Hematopoietic multipotent progenitor cell treated with erythropoietin and hydrocortisone succinate and interleukin-3 and kit ligand, for 15 days (in vitro differentiated cells): ENCODE measurements at regions not wholly inside any gene's neighbourhood (a gene's known extent, or its start where the extent isn't known, plus 50 kb on each side); places are given as distances from the start of the nearest gene placed in this dataset.
"Not testable (repeated sequence)": the region's sequence is repeated elsewhere in the genome, so short reads cannot be mapped to it uniquely, and the experiment has no call there.

ENCODE experiments used
- DNase-seq: peaks from one replicate; pipeline ENCODE4 v3.0.0-alpha.2; 2015; ENCODE audit warnings: low spot score

DNA sequence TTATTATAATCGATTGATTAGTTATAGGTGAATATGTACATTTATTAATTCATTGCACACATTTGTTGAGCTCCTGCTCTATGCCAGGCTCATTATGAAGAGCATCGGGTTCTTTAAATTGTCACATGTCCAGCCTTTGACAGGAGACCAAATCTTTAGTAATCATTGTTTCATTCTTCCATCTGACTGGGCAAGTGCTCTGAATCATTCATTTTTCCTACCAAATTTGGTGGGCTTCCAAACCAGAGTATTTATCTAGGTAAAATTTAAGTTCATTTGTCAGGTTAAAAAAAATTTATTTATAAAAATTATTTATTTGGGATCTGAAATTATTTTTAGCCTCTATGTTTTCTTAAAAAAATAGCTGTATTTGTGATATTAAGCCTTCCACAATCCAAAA lies 404.9 kb upstream of the MMS22L start:
- no peak for DNase-seq

GRCh38 chr6:97689078-97689754 lies 406.2 kb upstream of the MMS22L start:
- DNase-seq = no peak

GRCh38 chr6:97697456-97697855 lies 414.4 kb upstream of the MMS22L start:
- no peak for DNase-seq

- DNase-seq = no peak
These were observed 418.8 kb upstream of the MMS22L start for GRCh38 chr6:97701801-97702200.

DNA sequence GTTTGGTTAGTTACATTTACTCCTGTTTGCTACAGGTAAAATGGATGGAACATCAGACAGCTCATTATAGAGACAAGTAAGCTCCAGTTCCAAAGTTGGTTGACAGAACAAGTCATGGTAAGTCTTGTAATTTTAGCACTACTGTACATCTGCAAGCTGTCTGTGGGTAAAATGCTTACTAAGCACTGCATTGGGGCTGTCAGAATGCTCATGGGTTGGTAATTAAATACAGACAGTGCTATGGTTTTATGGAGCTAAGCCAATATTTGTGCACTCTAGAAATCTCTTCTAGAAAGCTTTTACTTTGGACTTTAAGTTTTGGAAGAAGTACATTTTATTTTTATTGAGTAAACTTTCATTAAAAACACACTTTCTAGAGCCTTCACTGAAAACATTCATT lies 419.2 kb upstream of the MMS22L start:
- DNase-seq = no peak

DNA sequence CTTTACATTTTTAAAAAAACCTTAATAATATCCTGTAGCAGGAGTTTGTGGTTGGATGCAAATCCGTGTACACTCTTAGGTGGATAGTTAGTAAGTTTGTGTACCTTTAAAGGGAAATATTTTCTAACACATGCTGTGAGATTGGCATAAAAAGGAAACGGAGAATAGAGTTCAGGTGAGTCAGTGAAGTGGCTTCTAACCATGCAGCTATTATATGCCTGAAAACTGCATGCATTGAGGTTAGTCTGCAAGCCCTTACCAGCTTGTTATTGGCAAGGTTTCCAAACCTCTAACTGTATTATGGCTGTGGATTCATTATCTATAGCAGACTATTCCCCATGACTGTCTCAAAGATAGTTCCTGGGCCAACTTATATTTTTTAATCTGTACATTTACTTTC lies 420.6 kb upstream of the MMS22L start:
- no peak for DNase-seq

- no peak for DNase-seq
These were observed 422.6 kb upstream of the MMS22L start for GRCh38 chr6:97705568-97705967.

- DNase-seq = no peak
These were observed 429.7 kb upstream of the MMS22L start for GRCh38 chr6:97712751-97713150.

- DNase-seq = no peak
These were observed 431.8 kb upstream of the MMS22L start for GRCh38 chr6:97714772-97715171.

DNA sequence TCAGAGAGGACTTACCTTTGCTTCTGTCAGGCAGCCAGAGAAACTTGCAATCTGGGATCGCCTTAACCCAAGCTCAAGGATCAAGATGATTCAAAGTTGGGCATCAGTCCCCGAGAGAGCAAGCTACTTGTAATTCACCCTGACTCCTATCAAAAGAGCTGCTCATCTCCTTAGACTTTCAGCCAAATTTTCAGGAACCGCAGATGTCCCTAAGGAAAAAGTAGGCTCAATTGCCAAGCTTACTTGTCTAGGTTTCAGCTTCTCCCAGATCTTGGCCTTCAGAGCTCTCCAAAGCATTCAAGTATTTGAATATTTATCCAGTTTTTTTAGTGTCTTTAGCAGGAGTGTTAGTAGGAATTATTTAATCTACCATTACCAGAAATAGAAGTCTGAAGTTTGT lies 434.1 kb upstream of the MMS22L start:
- no peak for DNase-seq

DNA sequence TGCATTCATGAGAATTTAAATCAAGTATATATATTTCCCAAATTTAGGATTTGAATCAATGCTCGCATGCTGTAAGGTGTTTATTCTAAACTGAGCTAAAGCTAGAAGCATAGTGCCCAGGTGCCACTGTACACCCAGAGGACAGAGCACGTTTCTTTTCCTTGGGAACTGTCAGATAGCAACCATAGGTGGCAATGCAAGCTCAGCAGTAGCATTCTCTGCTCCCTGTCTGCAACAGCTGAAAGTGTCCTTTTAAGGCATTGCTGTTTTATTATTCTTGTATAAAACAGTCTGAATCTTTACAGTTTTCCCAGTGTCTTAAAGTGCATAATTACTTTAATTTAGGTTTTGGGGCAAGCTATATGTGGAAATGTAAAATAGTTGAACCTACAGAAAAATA lies 443.4 kb upstream of the MMS22L start:
- no peak for DNase-seq

DNA sequence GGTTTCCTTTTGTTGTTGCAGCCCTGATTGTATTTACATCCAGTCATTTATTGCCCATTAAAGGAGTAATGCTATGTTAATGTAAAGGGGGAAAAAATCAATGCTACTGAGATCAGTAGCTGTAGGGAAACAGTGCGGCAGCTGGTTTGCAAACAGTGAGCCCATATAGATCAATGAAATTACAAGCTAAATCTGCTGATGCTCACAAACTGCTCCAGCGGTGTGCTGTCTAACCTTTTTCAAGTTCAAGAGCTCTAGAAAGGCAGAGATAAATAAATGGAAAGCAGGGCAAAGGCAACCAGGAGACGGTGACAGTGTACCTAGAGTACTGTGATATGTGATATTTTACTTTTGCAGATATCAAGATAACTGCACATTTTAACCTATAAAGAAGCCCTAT lies 449.0 kb upstream of the MMS22L start:
- no peak for DNase-seq

- no peak for DNase-seq
These were observed 474.6 kb upstream of the MMS22L start for GRCh38 chr6:97757575-97757974.

DNA sequence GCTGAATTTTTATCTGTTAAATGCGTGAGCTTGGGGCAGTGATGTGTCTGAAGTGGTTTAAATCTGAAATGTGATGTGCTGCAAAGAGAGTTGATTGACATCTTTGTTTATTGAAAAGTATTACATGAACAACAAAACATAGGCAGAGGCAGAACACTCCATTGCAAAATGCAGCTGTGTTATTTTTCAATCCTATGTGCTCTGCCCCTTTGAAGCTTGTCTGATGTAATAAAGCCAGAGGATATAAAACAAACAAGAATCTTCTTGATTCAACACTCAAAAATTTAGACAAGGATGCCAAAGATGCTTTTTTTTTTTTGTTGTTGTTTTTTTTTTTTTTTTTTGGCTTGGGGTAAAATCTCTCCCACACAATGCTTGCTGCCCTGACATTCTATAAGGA lies 482.4 kb upstream of the MMS22L start:
- DNase-seq = no peak

DNA sequence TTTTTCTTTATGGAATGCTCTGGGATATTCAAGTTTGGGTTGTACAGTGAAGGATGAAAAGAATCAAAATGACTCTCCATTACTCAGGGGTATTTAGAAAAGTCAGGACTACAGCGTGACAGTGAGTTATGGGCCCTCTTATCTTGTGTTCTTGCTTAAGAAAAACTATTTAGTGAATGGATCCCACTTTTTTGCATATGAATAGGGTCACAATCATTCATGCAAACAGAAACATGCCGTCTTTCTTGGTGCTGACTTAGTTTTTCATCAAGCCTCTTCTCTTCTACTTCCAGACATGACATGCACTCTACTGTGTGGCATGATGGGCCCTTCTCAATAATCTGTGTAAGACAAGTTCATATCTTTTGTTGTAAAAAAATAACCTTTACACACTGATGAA lies 488.4 kb upstream of the MMS22L start:
- no peak for DNase-seq

- DNase-seq = no peak
These were observed 492.0 kb upstream of the MMS22L start for GRCh38 chr6:97775012-97775411.

DNA sequence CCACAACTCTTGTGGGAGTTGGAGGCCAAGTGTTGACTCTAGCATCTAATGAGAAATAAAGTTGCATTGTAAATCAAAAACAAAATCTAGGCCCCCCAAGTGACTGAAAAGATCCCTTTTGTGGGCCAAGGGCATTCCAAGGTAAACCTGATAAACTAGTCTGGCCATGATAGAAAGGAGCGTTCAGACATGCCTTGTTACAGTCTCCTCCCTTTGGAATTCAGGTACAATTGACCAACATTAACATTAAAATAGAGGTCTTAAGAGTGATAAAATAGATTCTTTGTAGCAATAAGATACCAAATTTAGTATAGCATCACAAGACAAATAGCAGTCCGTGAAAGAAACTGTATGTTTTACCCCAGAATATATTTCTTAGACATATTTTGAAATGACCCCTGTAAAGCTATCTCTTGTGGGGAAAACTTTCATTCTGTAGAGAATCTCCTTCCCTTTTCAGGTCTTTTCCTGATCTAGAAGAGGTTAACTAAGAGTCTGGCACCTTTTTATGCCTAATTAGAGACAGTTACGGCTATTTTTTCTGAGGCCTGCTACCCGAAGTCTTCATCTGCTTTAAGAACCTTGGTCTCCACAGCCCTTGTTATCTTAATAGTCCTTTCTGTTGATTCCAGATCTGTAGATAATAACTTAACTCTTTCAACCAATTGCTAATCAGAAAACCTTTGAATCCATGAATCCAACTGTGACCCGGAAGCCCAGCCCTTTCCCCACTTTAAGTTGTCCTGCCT lies 495.4 kb upstream of the MMS22L start:
- no peak for DNase-seq

DNA sequence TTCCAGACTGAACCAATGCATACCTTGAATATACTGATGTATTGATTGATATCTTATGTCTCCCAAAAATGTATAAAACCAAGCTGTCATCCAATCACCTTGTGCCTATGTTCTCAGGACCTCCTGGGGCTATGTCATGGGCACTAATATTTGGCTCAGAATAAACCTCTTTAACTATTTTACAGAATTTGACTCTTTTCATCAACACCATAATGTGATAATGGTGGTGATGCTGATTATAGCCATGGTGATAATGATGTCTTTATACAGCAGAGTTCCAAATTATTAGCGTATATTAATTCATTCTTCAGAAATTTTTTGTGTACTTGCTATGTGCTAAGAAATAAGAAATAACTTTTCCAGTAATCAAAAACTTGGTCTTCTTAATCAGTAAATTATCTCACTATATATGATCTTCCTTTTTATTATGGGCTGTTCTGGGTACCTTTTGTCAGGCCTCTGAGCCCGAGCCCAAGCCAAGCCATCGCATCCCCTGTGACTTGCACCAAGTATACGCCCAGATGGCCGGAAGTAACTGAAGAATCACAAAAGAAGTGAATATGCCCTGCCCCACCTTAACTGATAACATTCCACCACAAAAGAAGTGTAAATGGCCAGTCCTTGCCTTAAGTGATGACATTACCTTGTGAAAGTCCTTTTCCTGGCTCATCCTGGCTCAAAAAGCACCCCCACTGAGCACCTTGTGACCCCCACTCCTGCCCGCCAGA lies 496.2 kb upstream of the MMS22L start:
- not testable (repeated sequence) for DNase-seq

DNA sequence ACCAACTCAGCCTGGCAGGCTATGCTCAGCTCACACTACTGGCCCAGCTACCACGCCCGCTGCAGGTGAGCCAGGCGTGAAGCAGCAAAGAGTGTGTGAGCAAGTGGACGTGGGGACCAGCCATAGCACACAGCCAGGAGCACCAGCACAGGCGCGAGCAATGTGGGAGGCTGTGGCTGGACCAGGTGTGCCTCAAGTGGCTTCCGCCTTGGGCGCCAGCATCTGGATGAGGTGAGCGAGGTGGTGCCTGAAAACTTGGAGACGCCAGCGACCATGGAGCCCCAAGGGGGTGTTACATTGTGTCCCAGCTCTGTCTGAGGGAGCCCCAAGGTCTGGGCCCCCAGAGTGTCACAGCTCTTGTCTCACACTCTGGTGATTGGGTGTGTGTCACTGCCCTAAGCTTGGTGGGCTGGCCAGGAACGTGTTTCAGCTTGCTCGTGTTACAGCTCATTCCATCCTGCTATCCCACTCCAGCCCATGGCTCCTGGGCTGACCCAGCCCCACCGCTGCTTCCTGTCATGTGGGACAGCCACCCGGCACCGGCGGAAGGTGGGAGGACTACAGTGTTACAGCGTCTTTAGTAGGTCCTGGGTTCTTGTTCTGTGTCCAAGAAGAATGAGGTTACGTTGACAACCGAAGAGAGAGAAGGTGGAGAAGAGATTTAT lies 508.0 kb upstream of the MMS22L start:
- no peak for DNase-seq

DNA sequence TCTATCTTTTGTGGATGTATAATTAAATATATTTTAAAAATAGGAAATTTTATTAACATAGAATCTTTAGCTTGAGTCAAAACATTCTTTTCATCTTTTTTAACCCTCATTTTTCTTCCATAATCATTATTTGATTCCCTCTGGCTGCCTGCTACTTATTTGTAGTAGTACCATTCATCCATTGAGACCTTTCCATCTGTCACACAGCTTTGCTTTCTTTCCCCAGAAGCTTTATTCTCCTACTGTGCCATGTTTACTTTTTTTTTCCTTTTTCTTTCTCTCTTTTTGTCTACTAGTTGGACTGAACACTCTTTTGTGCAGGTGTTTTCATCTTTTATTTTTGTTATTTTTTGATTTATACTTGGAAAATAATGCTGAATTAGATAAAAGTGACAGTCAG lies 522.6 kb upstream of the MMS22L start:
- DNase-seq = no peak

GRCh38 chr6:97812940-97813339 lies 529.9 kb upstream of the MMS22L start:
- DNase-seq = no peak

- no peak for DNase-seq
These were observed 531.0 kb upstream of the MMS22L start for GRCh38 chr6:97813889-97814567.
